GM23338 (cell line): ENCODE measurements at regions not wholly inside any gene's neighbourhood (a gene's known extent, or its start where the extent isn't known, plus 50 kb on each side); places are given as distances from the start of the nearest gene placed in this dataset.
A peak's percentile ranks its signal among the peaks of the same experiment; 100 is the strongest.

Experiments
- ATAC-seq: fragments of 200-7000 bp; cut with Tn5 transposase; 3 replicates; pipeline ENCODE4 v1.9.1; 2020
- DNase-seq: peaks from one replicate; pipeline ENCODE4 v3.0.0-alpha.2; 2015; ENCODE audit warnings: low spot score
- H2AFZ ChIP-seq: fragments of 200-600 bp; sonication (generic); 2 replicates; pipeline ENCODE4 v1.8.0; 2016; ENCODE audit warnings: antibody characterized with exemption, mild to moderate bottlenecking, moderate library complexity
- H3F3A ChIP-seq: fragments of 200-600 bp; sonication (generic); replicated peaks from 2 replicates; pipeline ENCODE4 v1.8.0; 2017; ENCODE audit warnings: antibody characterized with exemption, mixed run types, low read depth
- H3K27ac ChIP-seq: fragments of 200-600 bp; sonication (generic); 2 replicates; pipeline ENCODE4 v1.6.1; 2016; ENCODE audit warnings: low read depth
- H3K27me3 ChIP-seq: fragments of 200-600 bp; sonication (generic); 2 replicates; pipeline ENCODE4 v1.8.0; 2016; ENCODE audit warnings: mild to moderate bottlenecking, mixed run types, moderate library complexity; ENCODE audit not compliant: insufficient read depth
- H3K36me3 ChIP-seq: fragments of 200-600 bp; sonication (generic); 2 replicates; pipeline ENCODE4 v1.8.0; 2016; ENCODE audit warnings: mild to moderate bottlenecking; ENCODE audit not compliant: insufficient read depth
- H3K4me1 ChIP-seq: fragments of 200-600 bp; sonication (generic); 2 replicates; pipeline ENCODE4 v1.8.0; 2016; ENCODE audit warnings: mild to moderate bottlenecking, moderate library complexity; ENCODE audit not compliant: insufficient read depth
- H3K4me2 ChIP-seq: fragments of 200-600 bp; sonication (generic); 2 replicates; pipeline ENCODE4 v1.7.1; 2017; ENCODE audit warnings: mixed run types
- H3K4me3 ChIP-seq: fragments of 200-600 bp; sonication (generic); 2 replicates; pipeline ENCODE4 v1.6.1; 2016; ENCODE audit warnings: mixed run types
- H3K79me2 ChIP-seq: fragments of 200-600 bp; sonication (generic); replicated peaks from 2 replicates; pipeline ENCODE4 v1.8.0; 2017; ENCODE audit warnings: mild to moderate bottlenecking; ENCODE audit not compliant: insufficient read depth
- H3K9me2 ChIP-seq: fragments of 200-600 bp; sonication (generic); 2 replicates; pipeline ENCODE4 v1.8.0; 2017; ENCODE audit not compliant: insufficient read depth
- H4K20me1 ChIP-seq: fragments of 200-600 bp; sonication (generic); replicated peaks from 2 replicates; pipeline ENCODE4 v1.8.0; 2017; ENCODE audit warnings: mild to moderate bottlenecking; ENCODE audit not compliant: insufficient read depth
- H3K27ac Mint-ChIP-seq: 2 replicates; pipeline ENCODE4 v1.8.0; 2020; ENCODE audit warnings: inconsistent platforms, mild to moderate bottlenecking, moderate library complexity, mixed read lengths
- H3K27me3 Mint-ChIP-seq: 3 replicates; pipeline ENCODE4 v1.8.0; 2022; ENCODE audit warnings: low read depth, mild to moderate bottlenecking, moderate library complexity, mixed read lengths, inconsistent platforms; ENCODE audit not compliant: insufficient read depth, poor library complexity
- H3K36me3 Mint-ChIP-seq: 3 replicates; pipeline ENCODE4 v1.8.0; 2021; ENCODE audit warnings: low read depth, mild to moderate bottlenecking, inconsistent platforms, moderate library complexity, mixed read lengths
- H3K4me1 Mint-ChIP-seq: 3 replicates; pipeline ENCODE4 v1.8.0; 2020; ENCODE audit warnings: mild to moderate bottlenecking, inconsistent platforms, mixed read lengths
- H3K4me3 Mint-ChIP-seq: 3 replicates; pipeline ENCODE4 v1.8.0; 2021; ENCODE audit warnings: moderate library complexity, mild to moderate bottlenecking, inconsistent platforms, mixed read lengths
- H3K9me3 Mint-ChIP-seq: 3 replicates; pipeline ENCODE4 v1.8.0; 2020; ENCODE audit warnings: moderate library complexity, mild to moderate bottlenecking, inconsistent platforms, mixed read lengths
- CREB1 ChIP-seq: fragments of 250-450 bp; sonication (Bioruptor Pico); IDR thresholded peaks from 2 replicates; pipeline ENCODE4 v1.5.0; 2020; ENCODE audit warnings: low read depth, mild to moderate bottlenecking, moderate library complexity
- EZH2 ChIP-seq: fragments of 200-600 bp; sonication (generic); IDR thresholded peaks from one replicate; pipeline ENCODE4 v1.8.0; 2017; ENCODE audit warnings: antibody characterized with exemption, mild to moderate bottlenecking, low read depth; ENCODE audit not compliant: unreplicated experiment
- EZH2phosphoT487 ChIP-seq: fragments of 200-600 bp; sonication (generic); IDR thresholded peaks from one replicate; pipeline ENCODE4 v1.8.1; 2018; ENCODE audit warnings: antibody characterized with exemption; ENCODE audit not compliant: unreplicated experiment
- JUNB ChIP-seq: IDR thresholded peaks from one replicate; pipeline ENCODE4 v1.6.1; 2016; ENCODE audit warnings: antibody characterized with exemption; ENCODE audit not compliant: unreplicated experiment
- NANOG ChIP-seq: IDR thresholded peaks from 2 replicates; pipeline ENCODE4 v1.6.1; 2016; ENCODE audit warnings: antibody characterized with exemption, borderline replicate concordance
- STAT1 ChIP-seq: IDR thresholded peaks from one replicate; pipeline ENCODE4 v1.6.1; 2016; ENCODE audit warnings: antibody characterized with exemption; ENCODE audit not compliant: unreplicated experiment
- ZNF331 ChIP-seq: fragments of 250-450 bp; sonication (Bioruptor Pico); IDR thresholded peaks from 2 replicates; pipeline ENCODE4 v1.5.0; 2020; ENCODE audit warnings: low read depth, mild to moderate bottlenecking, moderate library complexity
- TF ChIP-seq, protein P1 (sequence below): IDR thresholded peaks from 2 replicates; pipeline ENCODE4 v1.6.1; 2016; ENCODE audit warnings: antibody characterized with exemption
- TF ChIP-seq, protein P2 (sequence below): IDR thresholded peaks from one replicate; pipeline ENCODE4 v1.6.1; 2018; ENCODE audit warnings: antibody characterized with exemption; ENCODE audit not compliant: unreplicated experiment
- TF ChIP-seq, protein P3 (sequence below): fragments of 250-450 bp; sonication (Bioruptor Pico); IDR thresholded peaks from 2 replicates; pipeline ENCODE4 v1.5.0; 2020; ENCODE audit warnings: mild to moderate bottlenecking, moderate library complexity
- TF ChIP-seq, protein P4 (sequence below), 2 experiments: fragments of 200-600 bp in 1 of 2; sonication (generic) in 1 of 2; conservative IDR thresholded peaks; 2 replicates each; pipeline versions ENCODE4 v1.5.1 to v1.6.1; 2016 to 2017; ENCODE audit warnings: antibody characterized with exemption in 2 of 2, low read depth in 2 of 2, mild to moderate bottlenecking in 2 of 2, moderate library complexity in 1 of 2

DNA sequence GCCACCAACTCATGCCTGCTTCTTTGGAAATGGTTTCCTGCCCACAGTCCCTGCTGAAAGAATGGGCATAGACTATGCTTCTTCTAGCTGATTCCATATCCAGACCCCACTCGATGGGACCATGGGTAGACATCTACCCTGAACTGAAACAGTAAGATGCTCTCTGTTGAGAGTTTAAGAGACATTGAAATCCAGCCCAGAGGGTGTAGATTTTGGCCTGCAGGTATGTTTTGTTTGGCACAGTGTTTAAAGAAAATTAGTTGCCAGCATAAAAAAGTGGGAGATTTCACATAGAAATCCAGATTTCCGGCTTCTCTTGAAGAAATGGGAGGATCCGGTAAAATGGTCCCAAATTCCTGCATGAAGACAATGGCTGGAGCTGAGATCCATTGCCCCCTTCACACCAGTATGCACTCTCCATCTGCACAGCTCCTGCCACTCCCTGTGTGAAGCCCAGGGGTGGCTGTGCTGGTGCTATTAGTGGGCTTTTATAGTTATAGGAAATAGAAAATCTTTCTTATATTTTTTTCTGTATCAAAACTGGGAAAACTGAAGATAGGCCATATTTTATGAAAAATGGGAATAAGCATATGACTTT lies 218.1 kb downstream of the PTEN start:
- H3K27me3 Mint-ChIP-seq: no peaks in the 10 kb centered on the region
- no peak overlapping the region for H3K4me3 Mint-ChIP-seq
- H3K79me2 ChIP-seq: no peaks in the 10 kb centered on the region
- DNase-seq (no peak), ATAC-seq (peak; percentile 29; the same call in 2 of the 3 replicates)
- 0 out of 2 replicates have a peak, but pooled peaks cover 3% of the 10 kb centered on the region for H3K9me2 ChIP-seq
- TF ChIP-seq, protein P1, sequence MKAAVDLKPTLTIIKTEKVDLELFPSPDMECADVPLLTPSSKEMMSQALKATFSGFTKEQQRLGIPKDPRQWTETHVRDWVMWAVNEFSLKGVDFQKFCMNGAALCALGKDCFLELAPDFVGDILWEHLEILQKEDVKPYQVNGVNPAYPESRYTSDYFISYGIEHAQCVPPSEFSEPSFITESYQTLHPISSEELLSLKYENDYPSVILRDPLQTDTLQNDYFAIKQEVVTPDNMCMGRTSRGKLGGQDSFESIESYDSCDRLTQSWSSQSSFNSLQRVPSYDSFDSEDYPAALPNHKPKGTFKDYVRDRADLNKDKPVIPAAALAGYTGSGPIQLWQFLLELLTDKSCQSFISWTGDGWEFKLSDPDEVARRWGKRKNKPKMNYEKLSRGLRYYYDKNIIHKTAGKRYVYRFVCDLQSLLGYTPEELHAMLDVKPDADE: no peak
- TF ChIP-seq EZH2 (no peak), STAT1 (no peak), NANOG (no peak), CREB1 (CRISPR knock-in tag) (no peak), EZH2phosphoT487 (no peak), ZNF331 (CRISPR knock-in tag) (no peak), JUNB (no peak)
- TF ChIP-seq, protein P2, sequence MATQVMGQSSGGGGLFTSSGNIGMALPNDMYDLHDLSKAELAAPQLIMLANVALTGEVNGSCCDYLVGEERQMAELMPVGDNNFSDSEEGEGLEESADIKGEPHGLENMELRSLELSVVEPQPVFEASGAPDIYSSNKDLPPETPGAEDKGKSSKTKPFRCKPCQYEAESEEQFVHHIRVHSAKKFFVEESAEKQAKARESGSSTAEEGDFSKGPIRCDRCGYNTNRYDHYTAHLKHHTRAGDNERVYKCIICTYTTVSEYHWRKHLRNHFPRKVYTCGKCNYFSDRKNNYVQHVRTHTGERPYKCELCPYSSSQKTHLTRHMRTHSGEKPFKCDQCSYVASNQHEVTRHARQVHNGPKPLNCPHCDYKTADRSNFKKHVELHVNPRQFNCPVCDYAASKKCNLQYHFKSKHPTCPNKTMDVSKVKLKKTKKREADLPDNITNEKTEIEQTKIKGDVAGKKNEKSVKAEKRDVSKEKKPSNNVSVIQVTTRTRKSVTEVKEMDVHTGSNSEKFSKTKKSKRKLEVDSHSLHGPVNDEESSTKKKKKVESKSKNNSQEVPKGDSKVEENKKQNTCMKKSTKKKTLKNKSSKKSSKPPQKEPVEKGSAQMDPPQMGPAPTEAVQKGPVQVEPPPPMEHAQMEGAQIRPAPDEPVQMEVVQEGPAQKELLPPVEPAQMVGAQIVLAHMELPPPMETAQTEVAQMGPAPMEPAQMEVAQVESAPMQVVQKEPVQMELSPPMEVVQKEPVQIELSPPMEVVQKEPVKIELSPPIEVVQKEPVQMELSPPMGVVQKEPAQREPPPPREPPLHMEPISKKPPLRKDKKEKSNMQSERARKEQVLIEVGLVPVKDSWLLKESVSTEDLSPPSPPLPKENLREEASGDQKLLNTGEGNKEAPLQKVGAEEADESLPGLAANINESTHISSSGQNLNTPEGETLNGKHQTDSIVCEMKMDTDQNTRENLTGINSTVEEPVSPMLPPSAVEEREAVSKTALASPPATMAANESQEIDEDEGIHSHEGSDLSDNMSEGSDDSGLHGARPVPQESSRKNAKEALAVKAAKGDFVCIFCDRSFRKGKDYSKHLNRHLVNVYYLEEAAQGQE: no peak
- TF ChIP-seq, protein P3, sequence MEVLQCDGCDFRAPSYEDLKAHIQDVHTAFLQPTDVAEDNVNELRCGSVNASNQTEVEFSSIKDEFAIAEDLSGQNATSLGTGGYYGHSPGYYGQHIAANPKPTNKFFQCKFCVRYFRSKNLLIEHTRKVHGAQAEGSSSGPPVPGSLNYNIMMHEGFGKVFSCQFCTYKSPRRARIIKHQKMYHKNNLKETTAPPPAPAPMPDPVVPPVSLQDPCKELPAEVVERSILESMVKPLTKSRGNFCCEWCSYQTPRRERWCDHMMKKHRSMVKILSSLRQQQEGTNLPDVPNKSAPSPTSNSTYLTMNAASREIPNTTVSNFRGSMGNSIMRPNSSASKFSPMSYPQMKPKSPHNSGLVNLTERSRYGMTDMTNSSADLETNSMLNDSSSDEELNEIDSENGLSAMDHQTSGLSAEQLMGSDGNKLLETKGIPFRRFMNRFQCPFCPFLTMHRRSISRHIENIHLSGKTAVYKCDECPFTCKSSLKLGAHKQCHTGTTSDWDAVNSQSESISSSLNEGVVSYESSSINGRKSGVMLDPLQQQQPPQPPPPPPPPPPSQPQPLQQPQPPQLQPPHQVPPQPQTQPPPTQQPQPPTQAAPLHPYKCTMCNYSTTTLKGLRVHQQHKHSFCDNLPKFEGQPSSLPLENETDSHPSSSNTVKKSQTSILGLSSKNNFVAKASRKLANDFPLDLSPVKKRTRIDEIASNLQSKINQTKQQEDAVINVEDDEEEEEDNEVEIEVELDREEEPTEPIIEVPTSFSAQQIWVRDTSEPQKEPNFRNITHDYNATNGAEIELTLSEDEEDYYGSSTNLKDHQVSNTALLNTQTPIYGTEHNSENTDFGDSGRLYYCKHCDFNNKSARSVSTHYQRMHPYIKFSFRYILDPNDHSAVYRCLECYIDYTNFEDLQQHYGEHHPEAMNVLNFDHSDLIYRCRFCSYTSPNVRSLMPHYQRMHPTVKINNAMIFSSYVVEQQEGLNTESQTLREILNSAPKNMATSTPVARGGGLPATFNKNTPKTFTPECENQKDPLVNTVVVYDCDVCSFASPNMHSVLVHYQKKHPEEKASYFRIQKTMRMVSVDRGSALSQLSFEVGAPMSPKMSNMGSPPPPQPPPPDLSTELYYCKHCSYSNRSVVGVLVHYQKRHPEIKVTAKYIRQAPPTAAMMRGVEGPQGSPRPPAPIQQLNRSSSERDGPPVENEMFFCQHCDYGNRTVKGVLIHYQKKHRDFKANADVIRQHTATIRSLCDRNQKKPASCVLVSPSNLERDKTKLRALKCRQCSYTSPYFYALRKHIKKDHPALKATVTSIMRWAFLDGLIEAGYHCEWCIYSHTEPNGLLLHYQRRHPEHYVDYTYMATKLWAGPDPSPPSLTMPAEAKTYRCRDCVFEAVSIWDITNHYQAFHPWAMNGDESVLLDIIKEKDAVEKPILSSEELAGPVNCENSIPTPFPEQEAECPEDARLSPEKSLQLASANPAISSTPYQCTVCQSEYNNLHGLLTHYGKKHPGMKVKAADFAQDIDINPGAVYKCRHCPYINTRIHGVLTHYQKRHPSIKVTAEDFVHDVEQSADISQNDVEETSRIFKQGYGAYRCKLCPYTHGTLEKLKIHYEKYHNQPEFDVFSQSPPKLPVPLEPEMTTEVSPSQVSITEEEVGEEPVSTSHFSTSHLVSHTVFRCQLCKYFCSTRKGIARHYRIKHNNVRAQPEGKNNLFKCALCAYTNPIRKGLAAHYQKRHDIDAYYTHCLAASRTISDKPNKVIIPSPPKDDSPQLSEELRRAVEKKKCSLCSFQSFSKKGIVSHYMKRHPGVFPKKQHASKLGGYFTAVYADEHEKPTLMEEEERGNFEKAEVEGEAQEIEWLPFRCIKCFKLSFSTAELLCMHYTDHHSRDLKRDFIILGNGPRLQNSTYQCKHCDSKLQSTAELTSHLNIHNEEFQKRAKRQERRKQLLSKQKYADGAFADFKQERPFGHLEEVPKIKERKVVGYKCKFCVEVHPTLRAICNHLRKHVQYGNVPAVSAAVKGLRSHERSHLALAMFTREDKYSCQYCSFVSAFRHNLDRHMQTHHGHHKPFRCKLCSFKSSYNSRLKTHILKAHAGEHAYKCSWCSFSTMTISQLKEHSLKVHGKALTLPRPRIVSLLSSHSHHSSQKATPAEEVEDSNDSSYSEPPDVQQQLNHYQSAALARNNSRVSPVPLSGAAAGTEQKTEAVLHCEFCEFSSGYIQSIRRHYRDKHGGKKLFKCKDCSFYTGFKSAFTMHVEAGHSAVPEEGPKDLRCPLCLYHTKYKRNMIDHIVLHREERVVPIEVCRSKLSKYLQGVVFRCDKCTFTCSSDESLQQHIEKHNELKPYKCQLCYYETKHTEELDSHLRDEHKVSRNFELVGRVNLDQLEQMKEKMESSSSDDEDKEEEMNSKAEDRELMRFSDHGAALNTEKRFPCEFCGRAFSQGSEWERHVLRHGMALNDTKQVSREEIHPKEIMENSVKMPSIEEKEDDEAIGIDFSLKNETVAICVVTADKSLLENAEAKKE (CRISPR knock-in tag): no peak
- TF ChIP-seq, protein P4, sequence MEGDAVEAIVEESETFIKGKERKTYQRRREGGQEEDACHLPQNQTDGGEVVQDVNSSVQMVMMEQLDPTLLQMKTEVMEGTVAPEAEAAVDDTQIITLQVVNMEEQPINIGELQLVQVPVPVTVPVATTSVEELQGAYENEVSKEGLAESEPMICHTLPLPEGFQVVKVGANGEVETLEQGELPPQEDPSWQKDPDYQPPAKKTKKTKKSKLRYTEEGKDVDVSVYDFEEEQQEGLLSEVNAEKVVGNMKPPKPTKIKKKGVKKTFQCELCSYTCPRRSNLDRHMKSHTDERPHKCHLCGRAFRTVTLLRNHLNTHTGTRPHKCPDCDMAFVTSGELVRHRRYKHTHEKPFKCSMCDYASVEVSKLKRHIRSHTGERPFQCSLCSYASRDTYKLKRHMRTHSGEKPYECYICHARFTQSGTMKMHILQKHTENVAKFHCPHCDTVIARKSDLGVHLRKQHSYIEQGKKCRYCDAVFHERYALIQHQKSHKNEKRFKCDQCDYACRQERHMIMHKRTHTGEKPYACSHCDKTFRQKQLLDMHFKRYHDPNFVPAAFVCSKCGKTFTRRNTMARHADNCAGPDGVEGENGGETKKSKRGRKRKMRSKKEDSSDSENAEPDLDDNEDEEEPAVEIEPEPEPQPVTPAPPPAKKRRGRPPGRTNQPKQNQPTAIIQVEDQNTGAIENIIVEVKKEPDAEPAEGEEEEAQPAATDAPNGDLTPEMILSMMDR (conservative IDR thresholded peaks at IDR 0.05; ENCODE audit: low read depth in 2 of 2): no peak
- no peaks in the 10 kb centered on the region for H4K20me1 ChIP-seq
- no peaks in the 10 kb centered on the region for H3F3A ChIP-seq
- no peaks in the 10 kb centered on the region for H3K27me3 ChIP-seq
- H3K4me1 ChIP-seq: peaks cover 9% of the 10 kb centered on the region; the same call in 1 of the 2 replicates
- peaks cover 21% of the 10 kb centered on the region; the same call in 2 of the 3 replicates for H3K4me1 Mint-ChIP-seq
- no peaks in the 10 kb centered on the region for H3K36me3 Mint-ChIP-seq
- no peaks in the 10 kb centered on the region for H3K9me3 Mint-ChIP-seq
- no peak overlapping the region for H3K4me3 ChIP-seq
- no peak overlapping the region for H3K27ac Mint-ChIP-seq
- H2AFZ ChIP-seq: no peak overlapping the region
- no peak overlapping the region for H3K27ac ChIP-seq
- no peaks in the 10 kb centered on the region for H3K36me3 ChIP-seq
- H3K4me2 ChIP-seq: no peak overlapping the region
